NCI-H82 treated with DMSO at 0.1 percent for 48 hours (cell line): ENCODE measurements at regions not wholly inside any gene's neighbourhood (a gene's known extent, or its start where the extent isn't known, plus 50 kb on each side); places are given as distances from the start of the nearest gene placed in this dataset.

ENCODE experiments used
- DNase-seq: peaks from one replicate; lab custom pipeline; 2025; ENCODE audit not compliant: unreplicated experiment; lab: John Stamatoyannopoulos, UW

- no peak for DNase-seq
These were observed 58.4 kb downstream of the HMHB1 start for GRCh38 chr5:143870362-143870761.

GRCh38 chr5:143870871-143871632, 59.1 kb downstream of the HMHB1 start:
- no peak for DNase-seq

GRCh38 chr5:143871672-143872071, 59.7 kb downstream of the HMHB1 start:
- no peak for DNase-seq

GRCh38 chr5:143874312-143874711, 62.4 kb downstream of the HMHB1 start:
- no peak for DNase-seq

- no peak for DNase-seq
These were observed 65.2 kb downstream of the HMHB1 start for GRCh38 chr5:143877196-143877595.

- no peak for DNase-seq
These were observed 66.5 kb downstream of the HMHB1 start for GRCh38 chr5:143878430-143878829.

- DNase-seq, result no peak
These were observed 67.7 kb downstream of the HMHB1 start for GRCh38 chr5:143879646-143880045.

- no peak for DNase-seq
These were observed 68.2 kb downstream of the HMHB1 start for GRCh38 chr5:143880178-143880577.

- DNase-seq, result no peak
These were observed 70.6 kb downstream of the HMHB1 start for GRCh38 chr5:143882520-143882919.

GRCh38 chr5:143886096-143886495, 74.1 kb downstream of the HMHB1 start:
- no peak for DNase-seq

- no peak for DNase-seq
These were observed 75.0 kb downstream of the HMHB1 start for GRCh38 chr5:143886651-143887638.

- no peak for DNase-seq
These were observed 76.1 kb downstream of the HMHB1 start for GRCh38 chr5:143887903-143888665.

- DNase-seq, result no peak
These were observed 77.0 kb downstream of the HMHB1 start for GRCh38 chr5:143888912-143889311.

- no peak for DNase-seq
These were observed 78.0 kb downstream of the HMHB1 start for GRCh38 chr5:143889986-143890385.

- DNase-seq, result peak; percentile 3
These were observed 78.5 kb downstream of the HMHB1 start for GRCh38 chr5:143890487-143890886.

- DNase-seq, result no peak
These were observed 80.3 kb downstream of the HMHB1 start for GRCh38 chr5:143892271-143892670.

- no peak for DNase-seq
These were observed 80.9 kb downstream of the HMHB1 start for GRCh38 chr5:143892908-143893307.

- DNase-seq, result no peak
These were observed 81.7 kb downstream of the HMHB1 start for GRCh38 chr5:143893638-143894037.

- DNase-seq, result no peak
These were observed 84.6 kb downstream of the HMHB1 start for GRCh38 chr5:143896516-143896915.

- no peak for DNase-seq
These were observed 85.0 kb downstream of the HMHB1 start for GRCh38 chr5:143896966-143897365.

- DNase-seq, result no peak
These were observed 86.4 kb downstream of the HMHB1 start for GRCh38 chr5:143898381-143898780.
